NCI-H82 (cell line): ENCODE measurements at regions not wholly inside any gene's neighbourhood (a gene's known extent, or its start where the extent isn't known, plus 50 kb on each side); places are given as distances from the start of the nearest gene placed in this dataset.

ENCODE experiments used
- DNase-seq: peaks from one replicate; lab custom pipeline; 2025; lab: John Stamatoyannopoulos, UW

DNA sequence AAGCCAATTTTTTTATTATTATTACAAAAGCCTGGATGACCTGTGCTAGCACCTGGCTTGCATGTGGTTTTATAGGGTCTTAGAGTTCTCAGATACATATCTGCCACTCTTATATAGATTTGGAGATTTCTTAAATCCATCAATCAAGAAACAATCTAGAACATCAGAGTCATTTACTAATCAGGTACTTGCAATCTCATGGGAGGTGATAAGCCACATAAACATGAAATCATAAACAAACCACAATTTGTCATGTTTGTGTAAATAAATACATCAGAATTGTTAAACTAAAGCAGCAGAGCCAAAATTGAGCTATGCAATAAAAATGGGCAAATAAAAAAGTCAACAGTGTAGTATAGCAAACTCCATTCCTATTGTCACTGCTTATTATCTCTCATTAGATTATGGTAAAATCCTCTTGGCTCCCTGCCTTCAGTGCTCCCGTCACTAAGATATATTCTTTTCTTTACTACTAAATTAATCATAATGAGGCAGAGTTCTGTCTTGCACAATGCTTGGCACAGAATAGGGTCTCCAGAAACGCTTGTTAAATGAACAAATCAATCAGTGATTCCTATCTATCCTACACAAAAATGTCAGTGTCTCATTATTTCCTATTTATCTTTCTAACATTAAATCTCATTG, 108.7 kb upstream of the TTC29 start:
- DNase-seq = no peak

DNA sequence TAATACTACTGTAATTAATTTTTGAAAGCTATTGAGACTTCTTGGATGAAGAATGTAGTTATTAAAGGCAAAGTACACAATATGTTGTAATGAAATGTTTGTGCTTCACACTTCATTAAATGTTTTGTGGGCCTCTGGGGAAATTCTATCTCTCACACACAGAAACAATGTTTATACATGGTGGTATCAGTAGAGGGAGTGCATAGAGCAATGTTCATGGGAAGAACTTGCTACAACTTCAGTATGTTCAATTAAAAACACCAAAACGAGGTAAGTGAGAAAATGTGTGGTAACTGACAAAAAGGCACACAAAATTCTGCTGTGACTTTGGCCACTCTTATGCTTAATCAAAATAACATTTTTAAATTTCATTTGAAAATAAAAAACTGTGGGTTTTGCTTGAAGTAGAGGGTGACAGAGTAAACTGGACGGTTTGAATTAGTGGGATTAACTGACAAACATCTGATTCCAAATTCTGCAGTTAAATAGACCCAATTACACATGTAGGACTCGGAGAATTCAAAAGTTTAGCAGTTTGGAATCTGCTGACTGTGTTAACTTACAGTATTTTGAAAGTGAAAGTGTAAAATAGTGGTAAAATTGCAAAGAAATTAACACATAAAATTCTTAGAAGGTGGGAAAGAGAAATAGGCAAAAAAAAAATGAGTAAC, 111.4 kb upstream of the TTC29 start:
- DNase-seq = no peak

DNA sequence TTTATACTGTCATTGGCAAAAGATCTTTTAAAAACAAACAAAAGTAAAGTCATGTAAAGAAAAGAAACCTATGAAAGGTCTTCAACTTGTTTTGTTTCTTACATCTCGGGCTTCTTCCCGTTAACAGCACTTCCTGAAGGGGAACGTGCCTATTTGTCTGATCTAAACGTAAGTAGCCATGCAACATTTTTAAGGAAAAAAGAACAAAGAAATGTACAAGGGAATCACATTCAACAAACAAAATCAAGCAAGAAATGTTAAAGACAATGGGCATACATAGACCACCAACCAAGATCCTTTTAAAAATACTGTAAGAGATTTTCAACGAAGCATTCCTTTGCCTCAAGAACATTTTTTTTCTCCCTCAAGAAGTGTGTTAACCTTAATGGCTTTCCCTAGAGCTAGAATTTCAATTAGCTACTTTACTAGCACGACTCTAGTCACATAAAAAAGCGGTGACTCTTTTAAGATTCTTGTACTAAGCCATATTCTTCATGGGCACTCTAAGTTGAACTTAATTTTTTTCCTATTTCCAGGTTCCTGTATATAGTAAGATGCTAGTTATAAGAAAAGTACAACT, 112.0 kb upstream of the TTC29 start:
- DNase-seq = no peak

DNA sequence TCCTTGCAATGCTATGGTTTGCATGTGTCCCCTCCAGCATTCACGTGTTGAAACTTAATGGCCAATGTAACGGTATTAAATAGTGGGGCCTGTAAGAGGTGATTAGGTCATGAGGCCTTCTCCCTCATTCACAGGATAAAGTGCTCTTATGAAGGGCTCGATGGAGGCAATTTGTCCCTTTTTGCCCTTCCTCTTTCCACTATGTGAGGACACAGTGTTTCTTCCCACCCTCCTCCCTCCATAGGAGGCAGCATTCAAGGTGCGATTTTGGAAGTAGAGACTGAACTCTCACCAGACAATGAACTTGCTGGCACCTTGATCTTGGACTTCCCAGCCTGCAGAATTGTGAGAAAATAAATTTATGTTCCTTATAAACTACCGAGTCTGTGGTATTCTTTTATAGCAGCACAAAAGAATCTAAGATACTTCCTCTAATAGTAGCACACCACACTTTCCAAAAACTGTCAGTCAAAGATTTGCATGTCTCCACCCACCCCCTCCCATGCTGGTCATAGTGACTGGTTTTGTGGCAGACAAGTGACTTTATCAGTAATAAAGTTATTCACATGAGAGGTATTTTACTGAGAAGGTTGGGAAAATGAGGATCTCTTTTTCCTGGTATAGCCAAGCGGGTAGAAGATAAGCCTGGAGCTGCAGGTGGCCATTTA, 113.5 kb upstream of the TTC29 start:
- DNase-seq = no peak

DNA sequence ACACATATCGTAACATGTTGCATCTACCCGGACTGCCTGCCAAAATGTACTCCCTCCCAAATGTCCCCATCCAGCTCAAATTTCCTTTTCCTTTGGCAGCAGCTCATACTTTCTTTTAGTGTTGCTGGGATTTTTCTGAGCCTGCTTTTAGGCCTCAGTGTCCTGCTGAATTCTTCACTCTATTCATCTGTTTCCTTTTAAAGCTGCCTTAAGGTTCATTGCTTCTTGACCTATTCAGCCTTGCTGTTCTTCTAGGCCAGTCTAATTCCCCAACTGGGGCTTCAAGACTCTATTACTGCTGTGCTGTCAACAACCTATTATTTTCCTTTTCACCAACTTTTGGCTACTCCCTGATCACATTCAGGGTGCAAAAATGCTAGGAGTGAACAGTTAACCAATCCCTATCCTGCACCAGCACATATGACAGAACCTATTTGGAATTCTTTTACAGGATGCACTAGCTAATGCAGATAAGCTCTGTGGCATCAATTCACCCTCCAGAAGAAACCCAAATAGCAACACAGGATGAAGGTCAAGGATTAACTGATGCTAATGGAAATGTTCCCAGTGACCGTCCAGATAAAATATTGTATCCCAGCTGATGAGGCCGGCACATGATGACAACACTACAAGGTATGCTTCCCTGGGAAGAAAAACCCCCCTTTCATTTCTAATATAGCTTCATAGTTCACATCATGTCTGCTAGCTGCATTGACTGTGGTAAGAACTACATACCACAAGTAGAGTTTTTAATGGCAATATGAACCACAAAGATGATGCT, 114.7 kb upstream of the TTC29 start:
- DNase-seq = no peak

- DNase-seq = no peak
Observed at GRCh38 chr4:147064856-147065255, 119.2 kb upstream of the TTC29 start.

GRCh38 chr4:147068564-147068963, 122.9 kb upstream of the TTC29 start:
- no peak for DNase-seq

- no peak for DNase-seq
Observed at GRCh38 chr4:147071209-147071740, 125.6 kb upstream of the TTC29 start.

- DNase-seq = peak; percentile 14
Observed at GRCh38 chr4:147076179-147076578, 130.5 kb upstream of the TTC29 start.

- no peak for DNase-seq
Observed at GRCh38 chr4:147076728-147077127, 131.1 kb upstream of the TTC29 start.

- DNase-seq = no peak
Observed at GRCh38 chr4:147078362-147078761, 132.7 kb upstream of the TTC29 start.

GRCh38 chr4:147078875-147079658, 133.4 kb upstream of the TTC29 start:
- DNase-seq = no peak

DNA sequence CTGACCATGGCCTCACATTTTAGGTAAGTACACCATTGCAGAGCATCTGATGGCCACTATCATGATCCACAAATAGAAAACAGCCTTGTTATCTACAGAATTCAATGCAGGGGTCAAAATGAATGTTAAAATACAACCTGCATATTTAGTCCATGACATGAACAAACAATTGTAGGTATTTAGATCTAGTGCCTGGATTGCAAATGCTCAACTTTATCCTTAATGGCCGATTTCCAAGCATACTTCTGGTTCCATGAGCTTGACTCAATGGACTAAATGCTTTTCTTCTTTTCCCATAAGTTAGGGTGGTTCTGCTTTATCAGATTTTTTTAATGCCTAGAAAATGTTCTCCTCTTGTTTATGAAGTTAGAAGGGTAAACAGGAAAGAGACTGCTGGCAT, 139.2 kb upstream of the TTC29 start:
- no peak for DNase-seq

DNA sequence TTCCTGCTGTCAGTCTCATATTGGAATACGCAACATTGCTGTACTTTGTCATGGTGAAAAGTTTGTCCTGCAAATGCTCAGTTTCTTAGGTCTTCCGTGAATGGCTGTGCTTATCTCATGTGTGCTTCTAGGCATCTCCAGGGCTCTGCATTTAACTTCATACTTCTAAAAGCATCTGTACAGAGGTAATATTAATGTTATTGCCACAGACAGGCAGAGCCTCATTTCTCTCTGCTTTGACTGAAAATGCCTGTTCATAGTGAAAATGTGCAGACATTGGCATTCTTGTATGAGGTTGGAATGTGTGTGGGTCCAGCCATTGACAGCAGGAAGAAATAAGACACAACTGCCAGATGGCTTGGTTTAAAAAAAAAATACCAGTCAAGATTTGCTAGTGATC, 140.1 kb upstream of the TTC29 start:
- DNase-seq = no peak

DNA sequence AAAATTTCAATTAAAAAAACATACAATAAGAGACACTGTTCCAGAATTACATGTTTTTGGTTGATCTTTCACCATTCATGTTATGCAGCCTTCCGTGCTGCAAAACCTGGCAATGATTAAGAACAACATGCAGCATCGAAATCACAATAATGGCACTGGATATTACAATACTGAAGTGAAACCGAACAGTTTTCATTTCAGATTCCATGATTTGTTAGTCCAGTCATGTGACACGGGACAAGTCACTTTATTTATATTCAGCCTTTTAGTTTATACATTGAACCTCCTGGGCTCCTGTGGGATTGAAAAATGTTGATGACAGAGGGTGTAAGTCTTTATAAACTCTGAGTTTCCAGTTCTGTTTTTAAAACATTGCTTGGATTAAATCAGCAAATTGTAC, 142.5 kb upstream of the TTC29 start:
- no peak for DNase-seq

DNA sequence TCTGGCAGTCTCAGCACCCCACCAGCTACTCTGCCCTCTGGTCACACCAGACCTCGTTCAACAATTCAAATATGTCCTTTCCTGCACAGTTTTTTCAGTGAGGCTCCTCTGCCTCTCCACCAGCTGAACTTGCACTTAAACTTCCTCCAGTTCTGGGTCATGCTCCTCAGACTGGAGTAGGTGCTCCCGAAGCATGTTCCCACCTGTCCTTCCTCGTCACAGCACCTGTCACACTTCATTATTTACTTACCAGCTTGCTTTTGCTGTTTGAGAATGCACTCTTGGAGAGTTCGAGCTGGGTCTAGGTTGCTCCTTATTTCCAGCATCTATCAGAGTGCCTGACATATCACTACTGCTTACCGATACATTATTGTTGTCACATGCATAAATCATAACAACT, 144.8 kb upstream of the TTC29 start:
- DNase-seq = no peak

- no peak for DNase-seq
Observed at GRCh38 chr4:147093206-147093605, 147.5 kb upstream of the TTC29 start.

DNA sequence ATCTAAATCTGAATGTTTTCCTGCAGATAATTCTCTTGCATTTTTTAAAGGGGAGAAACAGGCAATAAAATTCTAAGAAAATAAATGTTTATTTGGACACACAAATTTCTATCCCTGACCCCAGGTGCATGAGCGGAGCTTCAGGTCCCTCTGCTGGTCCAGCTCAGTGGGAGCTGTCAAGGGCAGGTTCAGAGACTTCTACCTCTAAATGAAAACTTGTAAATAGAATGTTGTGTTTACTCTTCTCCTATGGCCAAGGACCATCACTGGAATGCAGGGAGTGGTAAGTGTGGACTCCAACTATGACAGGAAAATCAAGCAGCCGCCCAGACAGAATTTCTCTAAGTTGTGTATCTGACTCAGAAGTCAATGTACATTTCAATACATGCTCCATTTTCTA, 148.6 kb upstream of the TTC29 start:
- no peak for DNase-seq

GRCh38 chr4:147096667-147097604, 151.3 kb upstream of the TTC29 start:
- DNase-seq = peak; percentile 44

DNA sequence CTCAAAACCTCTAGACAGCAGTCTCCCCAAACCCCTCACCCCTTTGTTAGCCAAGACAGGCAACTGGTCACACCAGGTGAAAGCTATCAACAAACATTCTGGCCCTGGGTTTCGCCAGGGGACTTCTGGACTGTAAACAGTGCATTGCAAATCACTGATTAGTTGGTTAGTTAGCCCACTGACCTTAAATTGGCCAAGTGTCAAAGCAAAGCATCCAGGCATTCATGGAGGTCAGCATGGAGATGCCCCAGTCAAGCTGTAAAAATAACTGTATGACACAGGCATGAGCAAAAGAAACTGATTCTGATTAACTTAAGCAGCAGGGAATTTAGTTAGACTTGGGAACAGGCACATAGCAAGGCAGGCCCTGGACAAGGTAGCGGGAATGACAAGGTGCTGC, 156.0 kb upstream of the TTC29 start:
- no peak for DNase-seq
